Esophagus squamous epithelium (tissue), 5 donors: ENCODE measurements at regions not wholly inside any gene's neighbourhood (a gene's known extent, or its start where the extent isn't known, plus 50 kb on each side); places are given as distances from the start of the nearest gene placed in this dataset.

Source experiments
- DNase-seq: peaks from one replicate; lab custom pipeline; 2025; lab: John Stamatoyannopoulos, UW
- H3K27ac ChIP-seq, 4 donors: fragments of 200-600 bp; sonication (generic); one replicate each; pipeline ENCODE4 v1.5.1; 2016 to 2019; ENCODE audit warnings: mild to moderate bottlenecking in 1 of 4
- H3K27me3 ChIP-seq, 4 donors: fragments of 200-600 bp; sonication (generic); 1 replicate in 3 of 4; 2 replicates in 1 of 4; pipeline versions ENCODE4 v1.5.1 to v1.6.0; 2017 to 2021; ENCODE audit warnings: antibody characterized with exemption in 1 of 4
- H3K36me3 ChIP-seq, 3 donors: fragments of 200-600 bp; sonication (generic); one replicate each; pipeline ENCODE4 v1.5.1; 2016 to 2019
- H3K4me1 ChIP-seq, 3 donors: fragments of 200-600 bp; sonication (generic); one replicate each; pipeline ENCODE4 v1.5.1; 2017 to 2019
- H3K4me3 ChIP-seq, 4 donors: fragments of 200-600 bp; sonication (generic); 1 replicate in 3 of 4; 2 replicates in 1 of 4; pipeline ENCODE4 v1.5.1; 2016 to 2019; ENCODE audit warnings: mild to moderate bottlenecking in 2 of 4, moderate library complexity in 1 of 4
- H3K9me3 ChIP-seq, 3 donors: fragments of 200-600 bp; sonication (generic); one replicate each; pipeline ENCODE4 v1.5.1; 2016 to 2019
- CTCF ChIP-seq, 6 experiments: fragments of 450-650 bp in 4 of 6; fragments of 200-600 bp in 2 of 6; sonication (generic) in 2 of 6; IDR thresholded peaks; one replicate each; pipeline ENCODE4 v1.5.1; 2016 to 2019; ENCODE audit warnings: antibody characterized with exemption in 6 of 6, mild to moderate bottlenecking in 4 of 6, moderate library complexity in 4 of 6
- POLR2A ChIP-seq, 4 donors: fragments of 450-650 bp; IDR thresholded peaks; one replicate each; pipeline ENCODE4 v1.6.1; 2017; ENCODE audit warnings: antibody characterized with exemption in 4 of 4, mild to moderate bottlenecking in 4 of 4, moderate library complexity in 3 of 4
- WGBS, 2 donors: methylation state at CpG; one replicate each; pipeline ENCODE4 v1.1.5; 2018; 5-methylcytosine and 5-hydroxymethylcytosine counted together
- intact Hi-C: fragments of 100-400 bp; cut with DNase I; formaldehyde crosslinking; loops from one replicate; pipeline ENCODE4 v1.15.0; 2022
- donor health status: DM: yes; HTN: yes; CAD: no.

- peaks cover 0 to 32% (median 15%) of the 10 kb centered on the region in 3 donors for H3K4me1 ChIP-seq
- intact Hi-C loops = no loop called here
- no peaks in the 10 kb centered on the region for H3K9me3 ChIP-seq
- H3K27me3 ChIP-seq = no peaks in the 10 kb centered on the region
- H3K27ac ChIP-seq = peak overlapping the region in 1 of 4 donors; percentile 21
- TF ChIP-seq CTCF (IDR thresholded peaks at IDR 0.05) = no peak
- no peak for TF ChIP-seq POLR2A (IDR thresholded peaks at IDR 0.05)
- DNase-seq = no peak
- H3K36me3 ChIP-seq = no peaks in the 10 kb centered on the region
- whole genome bisulfite sequencing, 2 donors = 33 to 75% methylated on average over 1 of the region's 1 CpG
- no peak overlapping the region for H3K4me3 ChIP-seq
These were observed 343.2 kb downstream of the KCNRG start for GRCh38 chr13:50358231-50359040.

GRCh38 chr13:50359041-50359367 lies 343.8 kb downstream of the KCNRG start:
- Histone ChIP-seq H3K36me3 (no peaks in the 10 kb centered on the region), H3K4me3 (no peak overlapping the region), H3K27me3 (no peaks in the 10 kb centered on the region), H3K9me3 (no peaks in the 10 kb centered on the region), H3K27ac (no peak overlapping the region), H3K4me1 (peaks cover 0 to 27% (median 10%) of the 10 kb centered on the region in 3 donors)
- DNase-seq = no peak
- intact Hi-C loops = no loop called here
- TF ChIP-seq CTCF (IDR thresholded peaks at IDR 0.05) = no peak
- no peak for TF ChIP-seq POLR2A (IDR thresholded peaks at IDR 0.05)
- 90 to 91% methylated on average over 3 of the region's 3 CpGs for WGBS, 2 donors

GRCh38 chr13:50359779-50360178 lies 344.5 kb downstream of the KCNRG start:
- 81 to 93% methylated on average over 4 of the region's 8 CpGs for WGBS, 2 donors
- H3K36me3 ChIP-seq = no peaks in the 10 kb centered on the region
- H3K4me3 ChIP-seq = no peak overlapping the region
- H3K27ac ChIP-seq = no peak overlapping the region
- H3K27me3 ChIP-seq = no peaks in the 10 kb centered on the region
- TF ChIP-seq POLR2A (IDR thresholded peaks at IDR 0.05) (no peak), CTCF (IDR thresholded peaks at IDR 0.05) (no peak)
- DNase-seq = no peak
- intact Hi-C loops = no loop called here
- peaks cover 0 to 22% (median 9%) of the 10 kb centered on the region in 3 donors for H3K4me1 ChIP-seq
- no peaks in the 10 kb centered on the region for H3K9me3 ChIP-seq

DNA sequence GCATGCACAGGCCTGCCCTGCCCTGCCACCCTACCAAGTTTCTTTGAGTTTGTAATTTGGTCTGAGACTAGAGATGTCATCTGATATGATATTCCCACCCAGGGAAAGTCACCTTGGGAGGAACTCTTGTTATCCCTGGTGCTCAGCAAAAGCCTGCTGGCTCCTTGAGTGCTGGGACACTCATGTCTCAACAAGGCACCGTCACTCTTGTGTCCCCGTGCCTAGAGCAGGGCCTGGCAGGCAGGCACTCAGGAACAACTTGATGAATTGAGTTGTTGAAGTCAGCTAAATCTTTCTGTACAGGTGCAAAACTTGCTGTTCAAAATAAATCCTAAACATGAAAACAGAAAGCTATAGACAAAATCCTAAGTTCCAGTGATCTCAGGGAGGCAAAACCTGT lies 345.4 kb downstream of the KCNRG start:
- DNase-seq = no peak

More for the DNA sequence above, 345.4 kb downstream of the KCNRG start:
- intact Hi-C loops = no loop called here
- no peaks in the 10 kb centered on the region for H3K36me3 ChIP-seq
- 85 to 89% methylated on average over 2 of the region's 2 CpGs for WGBS, 2 donors
- no peaks in the 10 kb centered on the region for H3K9me3 ChIP-seq
- H3K4me1 ChIP-seq = peaks cover 0 to 28% (median 9%) of the 10 kb centered on the region in 3 donors
- H3K27ac ChIP-seq = no peak overlapping the region
- H3K27me3 ChIP-seq = no peaks in the 10 kb centered on the region
- no peak overlapping the region for H3K4me3 ChIP-seq
- TF ChIP-seq POLR2A (IDR thresholded peaks at IDR 0.05) = no peak
- TF ChIP-seq CTCF (IDR thresholded peaks at IDR 0.05) = no peak
